Common myeloid progenitor, CD34-positive (primary cell): ENCODE measurements at regions not wholly inside any gene's neighbourhood (a gene's known extent, or its start where the extent isn't known, plus 50 kb on each side); places are given as distances from the start of the nearest gene placed in this dataset.

Source experiments
- CTCF ChIA-PET: fragments of 350-600 bp; sonication (Branson Sonifier 250); formaldehyde crosslinking; loops from one replicate; lab custom pipeline; 2021; ENCODE audit warnings: antibody characterized with exemption; lab: Charles Lee
- POLR2A ChIA-PET: fragments of 350-600 bp; sonication (Branson Sonifier 250); formaldehyde crosslinking; loops from one replicate; lab custom pipeline; 2021; ENCODE audit warnings: antibody characterized with exemption; lab: Charles Lee
- DNase-seq, 3 donors: peaks; one replicate each; pipeline versions ENCODE4 v3.0.0 to v3.0.0-alpha.2; 2013
- H3K27ac ChIP-seq, 2 experiments: 1 replicate in 1 of 2; 2 replicates in 1 of 2; pipeline ENCODE4 v1.7.0; 2013; ENCODE audit warnings: inconsistent platforms in 2 of 2, low read length in 2 of 2, mild to moderate bottlenecking in 2 of 2, low read depth in 1 of 2, moderate library complexity in 1 of 2; ENCODE audit not compliant: severe bottlenecking in 2 of 2, insufficient read depth in 1 of 2, poor library complexity in 1 of 2
- H3K27me3 ChIP-seq, 5 experiments: replicated peaks in 2 of 5; 1 replicate in 3 of 5; 2 replicates in 2 of 5; pipeline versions ENCODE4 v1.6.1 to v1.7.0; 2013; ENCODE audit warnings: low read length in 4 of 5, mild to moderate bottlenecking in 2 of 5, moderate library complexity in 2 of 5, inconsistent platforms in 1 of 5; ENCODE audit not compliant: insufficient read depth in 5 of 5, control insufficient read depth in 4 of 5
- H3K36me3 ChIP-seq, 4 experiments: 1 replicate in 2 of 4; 2 replicates in 2 of 4; pipeline versions ENCODE4 v1.6.1 to v1.7.0; 2013; ENCODE audit warnings: low read length in 3 of 4, control low read depth in 1 of 4, mild to moderate bottlenecking in 1 of 4; ENCODE audit not compliant: control insufficient read depth in 4 of 4, insufficient read depth in 4 of 4
- H3K4me1 ChIP-seq, 4 experiments: 1 replicate in 3 of 4; 2 replicates in 1 of 4; pipeline versions ENCODE4 v1.6.1 to v1.7.1; 2013; ENCODE audit warnings: low read length in 3 of 4, mild to moderate bottlenecking in 3 of 4, control low read depth in 1 of 4, inconsistent platforms in 1 of 4, moderate library complexity in 1 of 4; ENCODE audit not compliant: control insufficient read depth in 4 of 4, insufficient read depth in 4 of 4; ENCODE audit errors: control extremely low read depth in 1 of 4
- H3K4me3 ChIP-seq, 7 experiments: 1 replicate in 4 of 7; 2 replicates in 3 of 7; pipeline versions ENCODE4 v1.5.1 to v1.7.0; 2013; ENCODE audit warnings: mild to moderate bottlenecking in 7 of 7, low read length in 6 of 7, moderate library complexity in 6 of 7, inconsistent platforms in 2 of 7, low read depth in 2 of 7, control low read depth in 1 of 7; ENCODE audit not compliant: insufficient read depth in 4 of 7, control insufficient read depth in 1 of 7; ENCODE audit errors: extremely low read depth in 1 of 7
- H3K9me3 ChIP-seq, 5 experiments: 1 replicate in 4 of 5; 2 replicates in 1 of 5; pipeline versions ENCODE4 v1.6.1 to v1.7.1; 2013; ENCODE audit warnings: low read length in 4 of 5, mild to moderate bottlenecking in 2 of 5, inconsistent platforms in 1 of 5, low read depth in 1 of 5, moderate library complexity in 1 of 5; ENCODE audit not compliant: control insufficient read depth in 4 of 5, insufficient read depth in 2 of 5; ENCODE audit errors: control extremely low read depth in 1 of 5
- WGBS: methylation state at CpG from one replicate; pipeline ENCODE4 v1.1.5; 2013; ENCODE audit not compliant: insufficient coverage; 5-methylcytosine and 5-hydroxymethylcytosine counted together

- no peak for DNase-seq
- Histone ChIP-seq H3K27ac (no peak overlapping the region), H3K9me3 (peaks cover 0 to 3% (median 0%) of the 10 kb centered on the region in 5 experiments)
Measured at GRCh38 chr1:193486671-193487229, 300.3 kb upstream of the B3GALT2 start.

GRCh38 chr1:193480755-193481154 is 294.3 kb upstream of the B3GALT2 start:
- CTCF ChIA-PET = no interaction called here
- Histone ChIP-seq H3K9me3 (no peaks in the 10 kb centered on the region), H3K36me3 (no peaks in the 10 kb centered on the region), H3K27me3 (no peaks in the 10 kb centered on the region), H3K27ac (no peak overlapping the region), H3K4me3 (no peak overlapping the region), H3K4me1 (peaks cover 3 to 5% (median 4%) of the 10 kb centered on the region in 4 experiments)
- WGBS = 100% methylated on average over 1 of the region's 1 CpG
- DNase-seq = no peak
- POLR2A ChIA-PET = no interaction called here

More at GRCh38 chr1:193486671-193487229, 300.3 kb upstream of the B3GALT2 start:
- ChIA-PET POLR2A (no interaction called here), CTCF (no interaction called here)
- Histone ChIP-seq H3K36me3 (no peaks in the 10 kb centered on the region), H3K4me1 (no peaks in the 10 kb centered on the region), H3K4me3 (no peak overlapping the region), H3K27me3 (no peaks in the 10 kb centered on the region)
- 67% methylated on average over 1 of the region's 1 CpG for WGBS

GRCh38 chr1:193479187-193479586 is 292.8 kb upstream of the B3GALT2 start:
- H3K4me3 ChIP-seq = no peak overlapping the region
- POLR2A ChIA-PET = no interaction called here
- no peaks in the 10 kb centered on the region for H3K36me3 ChIP-seq
- H3K4me1 ChIP-seq = peaks cover 3 to 5% (median 4%) of the 10 kb centered on the region in 4 experiments
- no peak overlapping the region for H3K27ac ChIP-seq
- DNase-seq = peak; percentile 43 to 86 (median 83)
- no peaks in the 10 kb centered on the region for H3K27me3 ChIP-seq
- CTCF ChIA-PET = interaction anchor here (0.9 kb wide), 1 partner anchor 19 kb away, joined by 3 read pairs; no protein-coding TSS in a partner anchor
- no peaks in the 10 kb centered on the region for H3K9me3 ChIP-seq
- 0% methylated on average over 2 of the region's 3 CpGs for WGBS

GRCh38 chr1:193476748-193477147 is 290.3 kb upstream of the B3GALT2 start:
- ChIA-PET POLR2A (no interaction called here), CTCF (no interaction called here)
- Histone ChIP-seq H3K4me1 (peaks cover 3 to 5% (median 4%) of the 10 kb centered on the region in 4 experiments), H3K27me3 (no peaks in the 10 kb centered on the region), H3K27ac (no peak overlapping the region), H3K36me3 (no peaks in the 10 kb centered on the region), H3K9me3 (no peaks in the 10 kb centered on the region), H3K4me3 (no peak overlapping the region)
- WGBS = 100% methylated on average over 2 of the region's 6 CpGs
- DNase-seq = no peak

- 100% methylated on average over 1 of the region's 4 CpGs for WGBS
- H3K27me3 ChIP-seq = no peaks in the 10 kb centered on the region
- ChIA-PET POLR2A (no interaction called here), CTCF (no interaction called here)
- H3K36me3 ChIP-seq = no peaks in the 10 kb centered on the region
- peaks cover 0 to 2% (median under 1%) of the 10 kb centered on the region in 4 experiments for H3K4me1 ChIP-seq
- DNase-seq = no peak
- no peak overlapping the region for H3K4me3 ChIP-seq
- no peak overlapping the region for H3K27ac ChIP-seq
- H3K9me3 ChIP-seq = no peaks in the 10 kb centered on the region
Measured at GRCh38 chr1:193473932-193474331, 287.5 kb upstream of the B3GALT2 start.

- H3K36me3 ChIP-seq = no peaks in the 10 kb centered on the region
- H3K9me3 ChIP-seq = no peaks in the 10 kb centered on the region
- POLR2A ChIA-PET = no interaction called here
- no peak for DNase-seq
- no peaks in the 10 kb centered on the region for H3K27me3 ChIP-seq
- H3K27ac ChIP-seq = no peak overlapping the region
- 100% methylated on average over 2 of the region's 3 CpGs for WGBS
- H3K4me3 ChIP-seq = no peak overlapping the region
- no peaks in the 10 kb centered on the region for H3K4me1 ChIP-seq
- CTCF ChIA-PET = no interaction called here
Measured at GRCh38 chr1:193472838-193473398, 286.5 kb upstream of the B3GALT2 start.

GRCh38 chr1:193472430-193472829 is 286.0 kb upstream of the B3GALT2 start:
- Histone ChIP-seq H3K4me3 (no peak overlapping the region), H3K4me1 (no peaks in the 10 kb centered on the region), H3K27ac (no peak overlapping the region), H3K36me3 (no peaks in the 10 kb centered on the region), H3K27me3 (no peaks in the 10 kb centered on the region), H3K9me3 (no peaks in the 10 kb centered on the region)
- no peak for DNase-seq
- ChIA-PET POLR2A (no interaction called here), CTCF (no interaction called here)
- WGBS = 100% methylated on average over 1 of the region's 2 CpGs
